IMR-90 (cell line): ENCODE measurements at regions not wholly inside any gene's neighbourhood (a gene's known extent, or its start where the extent isn't known, plus 50 kb on each side); places are given as distances from the start of the nearest gene placed in this dataset.

Experiments used
- ATAC-seq: fragments of 200-7000 bp; cut with Tn5 transposase; 2 replicates; pipeline ENCODE4 v1.9.1; 2020; ENCODE audit warnings: low read depth, mild to moderate bottlenecking, moderate library complexity
- BruUV-seq: library from RNA; stranded (reverse); fragments of 400-500 nt; replicated peaks from 2 replicates; lab custom pipeline; 2021; lab: Mats Ljungman, UMichigan
- CTCF ChIA-PET: fragments of 300-600 bp; formaldehyde crosslinking; extraction: SDS; loops from one replicate; lab custom pipeline; 2021; ENCODE audit warnings: antibody characterized with exemption; lab: Yijun Ruan, JAX
- POLR2A ChIA-PET: fragments of 300-600 bp; sonication (Branson Sonifier 250); formaldehyde crosslinking; loops from one replicate; lab custom pipeline; 2022; ENCODE audit warnings: antibody characterized with exemption; ENCODE audit not compliant: unreplicated experiment; lab: Charles Lee
- DNase-seq: peaks from one replicate; pipeline ENCODE4 v3.0.0; 2013
- H2AFZ ChIP-seq: replicated peaks from 2 replicates; pipeline ENCODE3; 2013; ENCODE audit warnings: low read length, mild to moderate bottlenecking; ENCODE audit not compliant: poor library complexity
- H2AK5ac ChIP-seq: 2 replicates; pipeline ENCODE4 v1.6.1; 2013; ENCODE audit warnings: low read depth, low read length, inconsistent platforms
- H2AK9ac ChIP-seq: replicated peaks from 2 replicates; pipeline ENCODE3; 2013; ENCODE audit warnings: mild to moderate bottlenecking, low read depth, low read length, moderate library complexity; ENCODE audit not compliant: poor library complexity
- H2BK120ac ChIP-seq: 2 replicates; pipeline ENCODE4 v1.6.1; 2013; ENCODE audit warnings: low read depth, low read length, inconsistent platforms
- H2BK15ac ChIP-seq: 3 replicates; pipeline ENCODE4 v1.6.1; 2013; ENCODE audit warnings: low read depth, low read length, inconsistent platforms
- H2BK20ac ChIP-seq: 2 replicates; pipeline ENCODE4 v1.6.1; 2013; ENCODE audit warnings: low read depth, mild to moderate bottlenecking, inconsistent platforms, low read length, moderate library complexity
- H2BK5ac ChIP-seq: 2 replicates; pipeline ENCODE4 v1.6.1; 2013; ENCODE audit warnings: mild to moderate bottlenecking, low read depth, low read length, inconsistent platforms; ENCODE audit not compliant: poor library complexity, severe bottlenecking
- H3K14ac ChIP-seq: replicated peaks from 2 replicates; pipeline ENCODE4 v1.6.1; 2013; ENCODE audit warnings: low read depth, low read length, inconsistent platforms
- H3K18ac ChIP-seq: 2 replicates; pipeline ENCODE4 v1.6.1; 2013; ENCODE audit warnings: low read depth, low read length, control low read depth
- H3K23ac ChIP-seq: 2 replicates; pipeline ENCODE4 v1.6.1; 2013; ENCODE audit warnings: low read depth, low read length, inconsistent platforms
- H3K27ac ChIP-seq: 2 replicates; pipeline ENCODE4 v1.5.1; 2013; ENCODE audit warnings: mild to moderate bottlenecking, control low read depth, low read length; ENCODE audit not compliant: insufficient read depth
- H3K27me3 ChIP-seq: 2 replicates; pipeline ENCODE4 v1.6.1; 2013; ENCODE audit warnings: low read length; ENCODE audit not compliant: control insufficient read depth, insufficient read depth
- H3K36me3 ChIP-seq: 2 replicates; pipeline ENCODE4 v1.6.1; 2013; ENCODE audit warnings: low read length, mixed read lengths; ENCODE audit not compliant: control insufficient read depth, insufficient read depth
- H3K4ac ChIP-seq: 2 replicates; pipeline ENCODE4 v1.6.1; 2013; ENCODE audit warnings: low read depth, low read length, inconsistent platforms
- H3K4me1 ChIP-seq: 2 replicates; pipeline ENCODE4 v1.6.1; 2013; ENCODE audit warnings: low read length, mixed read lengths; ENCODE audit not compliant: control insufficient read depth, insufficient read depth
- H3K4me2 ChIP-seq: 2 replicates; pipeline ENCODE4 v1.6.1; 2013; ENCODE audit warnings: low read depth, mild to moderate bottlenecking, control low read depth, low read length, moderate library complexity
- H3K4me3 ChIP-seq: 2 replicates; pipeline ENCODE4 v1.5.1; 2013; ENCODE audit warnings: low read depth, mild to moderate bottlenecking, control low read depth, low read length, moderate library complexity; ENCODE audit not compliant: insufficient read depth
- H3K56ac ChIP-seq: 2 replicates; pipeline ENCODE4 v1.6.1; 2013; ENCODE audit warnings: low read length, inconsistent platforms; ENCODE audit not compliant: insufficient read depth; ENCODE audit errors: extremely low read depth
- H3K79me1 ChIP-seq, 2 experiments: 2 replicates each; pipeline ENCODE4 v1.6.1; 2013; ENCODE audit warnings: low read length in 2 of 2, inconsistent platforms in 1 of 2, low read depth in 1 of 2
- H3K9ac ChIP-seq: 2 replicates; pipeline ENCODE4 v1.6.1; 2013; ENCODE audit warnings: low read depth, low read length, control low read depth
- H3K9me1 ChIP-seq: 2 replicates; pipeline ENCODE4 v1.6.1; 2013; ENCODE audit warnings: low read length, inconsistent platforms; ENCODE audit not compliant: insufficient read depth
- H3K9me3 ChIP-seq: 2 replicates; pipeline ENCODE4 v1.6.1; 2013; ENCODE audit warnings: low read length; ENCODE audit not compliant: control insufficient read depth, insufficient read depth
- H4K20me1 ChIP-seq: 2 replicates; pipeline ENCODE4 v1.6.1; 2013; ENCODE audit warnings: low read length, inconsistent platforms; ENCODE audit not compliant: insufficient read depth
- H4K5ac ChIP-seq: 2 replicates; pipeline ENCODE4 v1.6.1; 2013; ENCODE audit warnings: mild to moderate bottlenecking, low read depth, low read length, control low read depth
- H4K8ac ChIP-seq, 2 experiments: 2 replicates each; pipeline ENCODE4 v1.6.1; 2013; ENCODE audit warnings: low read depth in 2 of 2, low read length in 2 of 2, control low read depth in 1 of 2, inconsistent platforms in 1 of 2
- H4K91ac ChIP-seq: 2 replicates; pipeline ENCODE4 v1.6.1; 2013; ENCODE audit warnings: low read depth, low read length, inconsistent platforms; ENCODE audit not compliant: insufficient read depth
- CHD1 ChIP-seq: IDR thresholded peaks from 2 replicates; pipeline ENCODE4 v1.6.1; 2012; ENCODE audit warnings: low read depth, low read length, improper control_type of control experiment
- MAZ ChIP-seq: IDR thresholded peaks from 2 replicates; pipeline ENCODE4 v1.6.1; 2012; ENCODE audit warnings: low read depth, mild to moderate bottlenecking, low read length, improper control_type of control experiment, moderate library complexity, borderline replicate concordance
- RAD21 ChIP-seq: IDR thresholded peaks from 2 replicates; pipeline ENCODE4 v1.6.1; 2012; ENCODE audit warnings: low read length, improper control_type of control experiment
- RCOR1 ChIP-seq: IDR thresholded peaks from 2 replicates; pipeline ENCODE4 v1.6.1; 2012; ENCODE audit warnings: mild to moderate bottlenecking, low read length, improper control_type of control experiment; ENCODE audit not compliant: insufficient replicate concordance
- SMC3 ChIP-seq: fragments of 150-350 bp; IDR thresholded peaks from 2 replicates; pipeline ENCODE4 v1.6.1; 2016; ENCODE audit warnings: low read depth, mild to moderate bottlenecking, antibody characterized with exemption, low read length, moderate library complexity
- WGBS, 2 experiments: methylation state at CpG; one replicate each; pipeline versions ENCODE4 v1.1.5 to v1.1.7; 2013; ENCODE audit warnings: missing lambda C conversion rate in 2 of 2; ENCODE audit not compliant: insufficient read length in 1 of 2; ENCODE audit errors: extremely low coverage in 2 of 2; 5-methylcytosine and 5-hydroxymethylcytosine counted together
- dilution Hi-C: fragments of 300-500 bp; cut with HindIII; formaldehyde crosslinking; loops from one replicate; pipeline ENCODE4 v1.14.3; 2018; ENCODE audit warnings: low sequenced_read_pairs; ENCODE audit not compliant: unreplicated experiment
- in situ Hi-C: fragments of 300-500 bp; cut with MboI; formaldehyde crosslinking; loops from 3 replicates; pipeline ENCODE4 v1.14.3; 2019; ENCODE audit warnings: low sequenced_read_pairs, inconsistent platforms, mixed read lengths
- intact Hi-C: fragments of 100-400 bp; cut with micrococcal nuclease; formaldehyde crosslinking; loops from 2 replicates; pipeline ENCODE4 v1.10.0; 2022
- TF ChIP-seq, protein P1 (sequence below): conservative IDR thresholded peaks from 2 replicates; pipeline ENCODE4 v1.5.1; 2012; ENCODE audit warnings: mild to moderate bottlenecking, low read depth, low read length, improper control_type of control experiment
- TF ChIP-seq, protein P2 (sequence below): fragments of 150-350 bp; IDR thresholded peaks from 2 replicates; pipeline ENCODE4 v1.6.1; 2017; ENCODE audit warnings: mild to moderate bottlenecking, antibody characterized with exemption, low read length, low read depth

- Histone ChIP-seq H3K9me3 (peaks cover 3% of the 10 kb centered on the region; the same call in 1 of the 2 replicates), H3K4ac (no peak overlapping the region), H3K14ac (no peak overlapping the region), H4K91ac (no peak overlapping the region), H3K4me3 (no peak overlapping the region), H4K5ac (no peak overlapping the region), H2BK120ac (no peak overlapping the region), H3K9ac (no peak overlapping the region), H3K9me1 (no peaks in the 10 kb centered on the region), H3K56ac (no peak overlapping the region), H3K18ac (no peak overlapping the region), H2BK5ac (no peak overlapping the region), H2BK20ac (no peak overlapping the region), H2AK5ac (no peak overlapping the region), H3K36me3 (no peaks in the 10 kb centered on the region), H3K27ac (no peak overlapping the region), H2AFZ (peak overlapping the region; percentile 41), H2BK15ac (no peak overlapping the region), H3K79me1 (no peaks in the 10 kb centered on the region), H3K23ac (no peak overlapping the region), H2AK9ac (no peak overlapping the region), H3K4me2 (no peak overlapping the region), H4K20me1 (no peaks in the 10 kb centered on the region), H3K27me3 (no peaks in the 10 kb centered on the region), H4K8ac (no peak overlapping the region), H3K4me1 (no peaks in the 10 kb centered on the region)
- intact Hi-C loops, result no loop called here
- ChIA-PET POLR2A (no interaction called here), CTCF (interaction anchor here (0.7 kb wide), 1 partner anchor 105 kb away, joined by 3 read pairs; no protein-coding TSS in a partner anchor)
- TF ChIP-seq, protein P1, sequence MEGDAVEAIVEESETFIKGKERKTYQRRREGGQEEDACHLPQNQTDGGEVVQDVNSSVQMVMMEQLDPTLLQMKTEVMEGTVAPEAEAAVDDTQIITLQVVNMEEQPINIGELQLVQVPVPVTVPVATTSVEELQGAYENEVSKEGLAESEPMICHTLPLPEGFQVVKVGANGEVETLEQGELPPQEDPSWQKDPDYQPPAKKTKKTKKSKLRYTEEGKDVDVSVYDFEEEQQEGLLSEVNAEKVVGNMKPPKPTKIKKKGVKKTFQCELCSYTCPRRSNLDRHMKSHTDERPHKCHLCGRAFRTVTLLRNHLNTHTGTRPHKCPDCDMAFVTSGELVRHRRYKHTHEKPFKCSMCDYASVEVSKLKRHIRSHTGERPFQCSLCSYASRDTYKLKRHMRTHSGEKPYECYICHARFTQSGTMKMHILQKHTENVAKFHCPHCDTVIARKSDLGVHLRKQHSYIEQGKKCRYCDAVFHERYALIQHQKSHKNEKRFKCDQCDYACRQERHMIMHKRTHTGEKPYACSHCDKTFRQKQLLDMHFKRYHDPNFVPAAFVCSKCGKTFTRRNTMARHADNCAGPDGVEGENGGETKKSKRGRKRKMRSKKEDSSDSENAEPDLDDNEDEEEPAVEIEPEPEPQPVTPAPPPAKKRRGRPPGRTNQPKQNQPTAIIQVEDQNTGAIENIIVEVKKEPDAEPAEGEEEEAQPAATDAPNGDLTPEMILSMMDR, result peak; percentile 60
- peak; percentile 52; the same call in 1 of the 2 replicates for TF ChIP-seq RAD21
- no peak for TF ChIP-seq RCOR1
- TF ChIP-seq, protein P2, sequence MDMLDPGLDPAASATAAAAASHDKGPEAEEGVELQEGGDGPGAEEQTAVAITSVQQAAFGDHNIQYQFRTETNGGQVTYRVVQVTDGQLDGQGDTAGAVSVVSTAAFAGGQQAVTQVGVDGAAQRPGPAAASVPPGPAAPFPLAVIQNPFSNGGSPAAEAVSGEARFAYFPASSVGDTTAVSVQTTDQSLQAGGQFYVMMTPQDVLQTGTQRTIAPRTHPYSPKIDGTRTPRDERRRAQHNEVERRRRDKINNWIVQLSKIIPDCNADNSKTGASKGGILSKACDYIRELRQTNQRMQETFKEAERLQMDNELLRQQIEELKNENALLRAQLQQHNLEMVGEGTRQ, result no peak
- TF ChIP-seq CHD1, result no peak
- no peak for TF ChIP-seq MAZ
- peak; percentile 37; the same call in 1 of the 2 replicates for TF ChIP-seq SMC3
- WGBS, 2 experiments, result 28% methylated on average over 4 of the region's 25 CpGs; no CpG with 5 or more reads in 1 of the 2 experiments
- dilution Hi-C loops, result no loop called here
- BruUV-seq, result no TSS peak
- ATAC-seq (peak; percentile 71), DNase-seq (peak; percentile 22)
- in situ Hi-C loops, result no loop called here
Measured at GRCh38 chr3:5426094-5426883, 238.8 kb downstream of the EDEM1 start.
